Loucy (cell line): ENCODE measurements at regions not wholly inside any gene's neighbourhood (a gene's known extent, or its start where the extent isn't known, plus 50 kb on each side); places are given as distances from the start of the nearest gene placed in this dataset.

Experiments
- CTCF ChIP-seq: fragments of 200-600 bp; sonication (generic); conservative IDR thresholded peaks from 2 replicates; pipeline ENCODE4 v1.5.1; 2014; ENCODE audit warnings: mild to moderate bottlenecking, antibody characterized with exemption, low read length
- EZH2phosphoT487 ChIP-seq: fragments of 200-600 bp; IDR thresholded peaks from 2 replicates; pipeline ENCODE4 v1.6.1; 2018; ENCODE audit warnings: antibody characterized with exemption, mild to moderate bottlenecking, moderate library complexity, borderline replicate concordance

GRCh38 chr12:94767956-94768355 lies 117.6 kb upstream of the TMCC3 start:
- no peak for TF ChIP-seq CTCF
- no peak for TF ChIP-seq EZH2phosphoT487
